H1 (cell line): ENCODE measurements at regions not wholly inside any gene's neighbourhood (a gene's known extent, or its start where the extent isn't known, plus 50 kb on each side); places are given as distances from the start of the nearest gene placed in this dataset.

Experiments used
- CREB1 ChIP-seq: IDR thresholded peaks from 2 replicates; pipeline ENCODE4 v1.6.1; 2012; ENCODE audit warnings: inconsistent platforms
- CTCF ChIP-seq, 3 experiments: IDR thresholded peaks; 1 replicate in 2 of 3; 2 replicates in 1 of 3; pipeline versions ENCODE4 v1.5.1 to v1.6.1; 2011; ENCODE audit warnings: low read length in 3 of 3, mild to moderate bottlenecking in 3 of 3, inconsistent platforms in 2 of 3, low read depth in 1 of 3, moderate library complexity in 1 of 3; ENCODE audit not compliant: insufficient read depth in 1 of 3; ENCODE audit errors: control extremely low read depth in 1 of 3
- EP300 ChIP-seq, 2 experiments: IDR thresholded peaks; 1 replicate in 1 of 2; 2 replicates in 1 of 2; pipeline ENCODE4 v1.6.1; 2011 to 2012; ENCODE audit warnings: low read depth in 2 of 2, low read length in 2 of 2, mild to moderate bottlenecking in 2 of 2, borderline replicate concordance in 1 of 2, inconsistent platforms in 1 of 2, moderate library complexity in 1 of 2
- KDM5A ChIP-seq: fragments of 200-600 bp; IDR thresholded peaks from 2 replicates; pipeline ENCODE4 v1.7.1; 2012; ENCODE audit warnings: mild to moderate bottlenecking, low read length, inconsistent platforms, mixed read lengths
- POLR2A ChIP-seq, 2 experiments: IDR thresholded peaks; 1 replicate in 1 of 2; 2 replicates in 1 of 2; pipeline ENCODE4 v1.6.1; 2011; ENCODE audit warnings: low read depth in 2 of 2, low read length in 2 of 2, mild to moderate bottlenecking in 2 of 2; ENCODE audit errors: control extremely low read depth in 1 of 2
- POU5F1 ChIP-seq: IDR thresholded peaks from 2 replicates; pipeline ENCODE4 v1.6.1; 2011; ENCODE audit warnings: low read depth, mild to moderate bottlenecking, low read length, moderate library complexity
- TCF12 ChIP-seq: IDR thresholded peaks from 2 replicates; pipeline ENCODE4 v1.6.1; 2011; ENCODE audit warnings: low read depth, mild to moderate bottlenecking, low read length

GRCh38 chr12:92431146-92431545 is 271.6 kb upstream of the PLEKHG7 start:
- peak in 2 of 3 experiments; percentile 37 to 38; a peak in 2 of 4 replicates for TF ChIP-seq CTCF (IDR thresholded peaks at IDR 0.05; ENCODE audit: control extremely low read depth in 1 of 3, insufficient read depth in 1 of 3, low read depth in 1 of 3, low read length in 3 of 3)
- TF ChIP-seq POLR2A (IDR thresholded peaks at IDR 0.05; ENCODE audit: control extremely low read depth in 1 of 2, low read depth in 2 of 2, low read length in 2 of 2), result no peak
- TF ChIP-seq TCF12, result no peak
- no peak for TF ChIP-seq POU5F1
- no peak for TF ChIP-seq CREB1
- no peak for TF ChIP-seq EP300 (IDR thresholded peaks at IDR 0.05; ENCODE audit: borderline replicate concordance in 1 of 2, low read depth in 2 of 2, low read length in 2 of 2)
- TF ChIP-seq KDM5A, result no peak
